NCI-H748 (cell line): ENCODE measurements at regions not wholly inside any gene's neighbourhood (a gene's known extent, or its start where the extent isn't known, plus 50 kb on each side); places are given as distances from the start of the nearest gene placed in this dataset.
"Not testable (repeated sequence)": the region's sequence is repeated elsewhere in the genome, so short reads cannot be mapped to it uniquely, and the experiment has no call there.

Experiments
- DNase-seq: peaks from one replicate; lab custom pipeline; 2025; ENCODE audit not compliant: unreplicated experiment; lab: John Stamatoyannopoulos, UW

- DNase-seq: no peak
Measured at GRCh38 chr2:212791569-212791968, 253.0 kb upstream of the ERBB4 start.

- not testable (repeated sequence) for DNase-seq
Measured at GRCh38 chr2:212786088-212786487, 247.5 kb upstream of the ERBB4 start.

GRCh38 chr2:212777020-212777491, 238.5 kb upstream of the ERBB4 start:
- peak; percentile 77 for DNase-seq

GRCh38 chr2:212773808-212774339, 235.3 kb upstream of the ERBB4 start:
- DNase-seq: no peak

- no peak for DNase-seq
Measured at GRCh38 chr2:212770240-212770639, 231.6 kb upstream of the ERBB4 start.

- peak; percentile 98 for DNase-seq
Measured at GRCh38 chr2:212766921-212767320, 228.3 kb upstream of the ERBB4 start.

GRCh38 chr2:212752730-212753351, 214.2 kb upstream of the ERBB4 start:
- no peak for DNase-seq

- no peak for DNase-seq
Measured at GRCh38 chr2:212745359-212745758, 206.8 kb upstream of the ERBB4 start.

- DNase-seq: no peak
Measured at GRCh38 chr2:212737392-212738172, 199.0 kb upstream of the ERBB4 start.

- no peak for DNase-seq
Measured at GRCh38 chr2:212736385-212736726, 197.8 kb upstream of the ERBB4 start.

- no peak for DNase-seq
Measured at GRCh38 chr2:212733273-212733672, 194.7 kb upstream of the ERBB4 start.

GRCh38 chr2:212732860-212733259, 194.3 kb upstream of the ERBB4 start:
- DNase-seq: no peak

- no peak for DNase-seq
Measured at GRCh38 chr2:212730994-212731393, 192.4 kb upstream of the ERBB4 start.

- no peak for DNase-seq
Measured at GRCh38 chr2:212728717-212729116, 190.1 kb upstream of the ERBB4 start.

- DNase-seq: no peak
Measured at GRCh38 chr2:212727751-212728150, 189.1 kb upstream of the ERBB4 start.

GRCh38 chr2:212726403-212726802, 187.8 kb upstream of the ERBB4 start:
- DNase-seq: no peak

- no peak for DNase-seq
Measured at GRCh38 chr2:212725180-212725579, 186.6 kb upstream of the ERBB4 start.

- no peak for DNase-seq
Measured at GRCh38 chr2:212723226-212723625, 184.6 kb upstream of the ERBB4 start.

GRCh38 chr2:212722046-212722445, 183.4 kb upstream of the ERBB4 start:
- no peak for DNase-seq

- no peak for DNase-seq
Measured at GRCh38 chr2:212721026-212721451, 182.4 kb upstream of the ERBB4 start.

- not testable (repeated sequence) for DNase-seq
Measured at GRCh38 chr2:212715411-212715810, 176.8 kb upstream of the ERBB4 start.

- DNase-seq: no peak
Measured at GRCh38 chr2:212713681-212714080, 175.1 kb upstream of the ERBB4 start.
